Dermis blood vessel endothelial cell (primary cell): ENCODE measurements at regions not wholly inside any gene's neighbourhood (a gene's known extent, or its start where the extent isn't known, plus 50 kb on each side); places are given as distances from the start of the nearest gene placed in this dataset.

ENCODE experiments used
- DNase-seq: peaks from one replicate; pipeline ENCODE4 v3.0.0; 2010

GRCh38 chr7:22909917-22910316 is 87.3 kb upstream of the TOMM7 start:
- no peak for DNase-seq

GRCh38 chr7:22907805-22908204 is 85.2 kb upstream of the TOMM7 start:
- no peak for DNase-seq

- no peak for DNase-seq
Observed at GRCh38 chr7:22900784-22901183, 78.1 kb upstream of the TOMM7 start.

- no peak for DNase-seq
Observed at GRCh38 chr7:22900101-22900500, 77.5 kb upstream of the TOMM7 start.

GRCh38 chr7:22896917-22897316 is 74.3 kb upstream of the TOMM7 start:
- DNase-seq, result no peak

GRCh38 chr7:22895828-22896165 is 73.1 kb upstream of the TOMM7 start:
- DNase-seq, result no peak

- DNase-seq, result no peak
Observed at GRCh38 chr7:22895140-22895827, 72.6 kb upstream of the TOMM7 start.

- peak; percentile 42 for DNase-seq
Observed at GRCh38 chr7:22894546-22894945, 71.9 kb upstream of the TOMM7 start.

- no peak for DNase-seq
Observed at GRCh38 chr7:22890773-22891172, 68.1 kb upstream of the TOMM7 start.

- peak; percentile 19 for DNase-seq
Observed at GRCh38 chr7:22885797-22886261, 63.2 kb upstream of the TOMM7 start.

GRCh38 chr7:22884911-22885788 is 62.5 kb upstream of the TOMM7 start:
- DNase-seq, result no peak

GRCh38 chr7:22882106-22882505 is 59.5 kb upstream of the TOMM7 start:
- DNase-seq, result no peak

- DNase-seq, result no peak
Observed at GRCh38 chr7:22879709-22880306, 57.2 kb upstream of the TOMM7 start.

- no peak for DNase-seq
Observed at GRCh38 chr7:22879280-22879679, 56.6 kb upstream of the TOMM7 start.

- no peak for DNase-seq
Observed at GRCh38 chr7:22876986-22877729, 54.5 kb upstream of the TOMM7 start.

GRCh38 chr7:22875470-22875869 is 52.8 kb upstream of the TOMM7 start:
- DNase-seq, result no peak

- no peak for DNase-seq
Observed at GRCh38 chr7:22874904-22875303, 52.3 kb upstream of the TOMM7 start.
